RPMI7951 (cell line): ENCODE measurements at regions not wholly inside any gene's neighbourhood (a gene's known extent, or its start where the extent isn't known, plus 50 kb on each side); places are given as distances from the start of the nearest gene placed in this dataset.
"Not testable (repeated sequence)": the region's sequence is repeated elsewhere in the genome, so short reads cannot be mapped to it uniquely, and the experiment has no call there.

Source experiments
- DNase-seq: peaks from one replicate; pipeline ENCODE4 v3.0.0-alpha.2; 2012; ENCODE audit warnings: low read depth

DNA sequence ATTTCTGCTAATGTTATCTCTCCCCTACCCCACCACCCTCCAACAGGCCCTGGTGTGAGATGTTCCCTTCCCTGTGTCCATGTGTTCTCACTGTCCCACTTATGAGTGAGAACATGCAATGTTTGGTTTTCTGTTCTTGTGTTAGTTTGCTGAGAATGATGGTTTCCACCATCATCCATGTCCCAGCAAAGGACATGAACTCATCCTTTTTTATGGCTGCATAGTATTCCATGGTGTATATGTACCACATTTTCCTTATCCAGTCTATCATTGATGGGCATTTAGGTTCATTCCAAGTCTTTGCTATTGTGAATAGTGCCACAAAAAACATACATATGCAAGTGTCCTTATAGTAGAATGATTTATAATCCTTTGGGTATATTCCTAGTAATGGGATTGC is 104.5 kb downstream of the ZNF33B start:
- not testable (repeated sequence) for DNase-seq

DNA sequence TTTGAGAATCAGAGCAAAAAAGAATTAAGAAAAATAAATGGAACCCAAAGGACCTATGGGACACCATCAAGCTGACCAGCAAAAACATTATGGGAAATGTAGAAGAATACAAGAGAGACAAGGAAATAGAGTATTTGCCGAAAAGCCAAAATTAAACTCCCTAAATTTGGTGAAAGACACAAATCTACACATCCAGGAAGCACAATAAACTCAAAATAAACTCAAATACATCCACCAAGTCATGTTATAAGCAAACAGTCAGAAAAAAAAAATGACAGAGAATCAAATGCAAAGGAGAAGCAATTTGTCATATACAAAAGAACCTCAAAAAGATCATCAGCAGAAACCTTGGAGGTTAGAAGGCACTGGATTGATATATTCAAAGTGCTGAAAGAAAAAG is 105.4 kb downstream of the ZNF33B start:
- no peak for DNase-seq

DNA sequence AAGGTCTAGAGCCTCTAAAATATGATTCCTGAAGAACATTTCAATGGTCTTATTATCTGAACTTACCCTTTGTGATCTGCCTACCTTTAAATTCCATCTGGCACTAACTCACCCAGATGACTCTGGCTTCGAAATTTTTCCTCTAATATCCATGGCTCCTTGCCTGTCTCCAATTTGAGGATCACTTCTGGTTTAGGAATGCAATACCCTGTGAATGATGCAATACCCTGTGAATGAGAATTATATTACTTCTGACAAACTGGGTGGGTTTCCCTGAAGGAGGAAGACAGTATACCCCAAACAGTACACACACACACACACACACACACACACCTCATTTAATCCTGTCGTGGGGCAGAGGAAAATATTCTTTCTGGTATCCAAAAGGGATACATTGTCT is 115.3 kb downstream of the ZNF33B start:
- DNase-seq, result no peak

DNA sequence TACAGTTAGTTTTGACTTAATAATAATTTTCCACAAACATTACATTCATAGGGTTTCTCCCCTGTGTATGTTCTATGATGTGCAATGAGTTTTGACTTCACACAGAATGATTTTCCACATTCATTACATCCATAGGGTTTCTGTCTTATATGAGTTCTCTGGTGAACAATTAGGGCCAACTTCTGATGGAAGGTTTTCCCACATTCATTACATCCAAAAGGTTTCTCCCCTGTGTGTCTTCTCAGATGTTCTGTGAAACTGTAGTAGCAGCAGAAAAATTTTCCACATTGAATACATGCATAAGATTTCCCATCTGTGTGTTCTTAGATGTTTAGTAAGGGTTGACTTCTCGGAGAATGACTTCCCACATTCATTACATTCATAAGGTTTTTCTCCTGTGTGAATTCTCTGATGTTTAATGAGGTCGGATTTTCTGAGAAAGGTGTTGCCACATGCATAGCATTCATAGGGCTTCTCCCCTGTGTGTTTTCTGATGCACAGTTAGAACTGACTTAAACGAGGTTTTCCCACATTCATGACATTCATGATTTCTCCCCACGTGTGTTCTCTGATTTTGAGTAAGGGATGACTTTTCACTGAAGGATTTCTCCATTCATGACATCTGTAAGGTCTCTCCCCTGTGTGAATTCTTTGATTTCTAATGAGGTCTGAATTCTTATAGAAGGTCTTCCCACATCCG is 118.5 kb downstream of the ZNF33B start:
- no peak for DNase-seq

DNA sequence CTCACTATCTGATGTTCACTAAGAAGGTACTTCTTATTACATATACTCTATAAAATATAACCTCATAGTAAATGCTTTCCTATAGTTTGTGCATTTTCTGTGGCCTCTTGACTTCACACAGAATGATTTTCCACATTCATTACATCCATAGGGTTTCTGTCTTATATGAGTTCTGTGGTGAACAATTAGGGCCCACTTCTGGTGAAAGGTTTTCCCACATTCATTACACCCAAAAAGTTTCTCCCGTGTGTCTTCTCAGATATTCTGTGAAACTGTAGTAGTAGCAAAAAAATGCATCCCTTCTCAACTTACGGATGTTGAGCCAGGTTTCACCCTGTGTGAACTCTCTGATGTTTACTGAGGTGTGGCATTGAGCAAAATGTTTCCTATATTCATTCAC is 119.3 kb downstream of the ZNF33B start:
- DNase-seq, result no peak

DNA sequence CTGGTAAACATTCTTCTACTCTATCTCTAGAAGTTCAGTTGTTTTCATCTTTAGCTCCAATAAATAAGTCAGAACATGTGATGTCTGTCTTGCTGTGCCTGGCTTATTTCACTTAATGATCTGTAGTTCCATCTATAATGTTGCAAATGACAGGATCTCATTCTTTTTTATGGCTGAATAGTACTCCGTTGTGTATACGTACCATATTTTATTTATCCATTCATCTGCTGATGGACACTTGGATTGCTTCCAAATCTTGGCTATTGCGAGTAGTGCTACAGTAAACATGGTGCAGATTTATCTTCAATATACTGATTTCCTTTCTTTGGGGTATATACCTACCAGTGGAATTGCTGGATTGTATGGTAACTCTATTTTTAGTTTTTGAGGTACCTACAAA is 124.4 kb downstream of the ZNF33B start:
- DNase-seq, result no peak

DNA sequence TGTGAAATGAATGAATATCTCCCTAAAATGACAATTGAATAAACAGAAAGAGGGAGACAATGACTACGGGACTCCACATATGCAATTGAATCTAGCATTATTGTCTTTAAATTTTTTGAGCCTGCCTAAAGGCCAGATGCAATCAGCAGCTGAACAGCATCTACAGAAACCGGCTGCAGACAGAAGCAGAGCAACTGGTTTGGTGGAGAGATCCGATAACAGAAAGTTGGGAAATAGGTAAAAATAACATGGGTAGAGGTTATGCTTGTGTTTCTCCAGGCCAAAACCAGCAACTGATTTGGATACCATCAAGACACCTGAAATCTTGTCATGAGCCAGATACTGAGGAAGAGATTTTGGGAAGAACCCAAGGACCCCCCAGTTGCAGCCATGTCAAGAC is 146.6 kb downstream of the ZNF33B start:
- DNase-seq, result no peak

DNA sequence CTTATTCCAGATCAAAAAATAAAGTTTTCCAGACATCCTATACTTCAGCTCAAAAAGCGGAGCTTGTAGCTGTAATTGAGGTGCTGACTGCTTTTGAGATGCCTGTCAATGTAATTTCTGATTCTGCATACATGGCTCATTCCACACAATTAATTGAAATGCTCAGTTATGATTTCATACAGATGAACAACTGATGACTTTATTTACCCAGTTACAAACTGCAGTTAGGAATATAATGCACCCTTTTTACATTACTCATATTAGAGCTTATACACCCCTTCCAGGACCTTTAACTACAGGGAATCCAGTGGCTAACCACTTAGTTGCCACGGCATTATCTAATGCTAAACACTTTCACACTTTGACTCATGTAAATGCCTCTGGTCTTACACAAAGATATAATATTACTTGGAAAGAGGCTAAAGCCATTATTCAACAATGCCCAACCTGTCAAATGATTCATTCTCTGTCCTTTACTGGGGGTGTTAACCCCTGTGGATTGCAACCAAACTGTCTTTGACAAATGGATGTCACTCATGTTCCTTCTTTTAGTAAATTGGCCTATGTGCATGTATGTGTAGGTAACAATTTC is 147.3 kb downstream of the ZNF33B start:
- DNase-seq, result peak; percentile 18

DNA sequence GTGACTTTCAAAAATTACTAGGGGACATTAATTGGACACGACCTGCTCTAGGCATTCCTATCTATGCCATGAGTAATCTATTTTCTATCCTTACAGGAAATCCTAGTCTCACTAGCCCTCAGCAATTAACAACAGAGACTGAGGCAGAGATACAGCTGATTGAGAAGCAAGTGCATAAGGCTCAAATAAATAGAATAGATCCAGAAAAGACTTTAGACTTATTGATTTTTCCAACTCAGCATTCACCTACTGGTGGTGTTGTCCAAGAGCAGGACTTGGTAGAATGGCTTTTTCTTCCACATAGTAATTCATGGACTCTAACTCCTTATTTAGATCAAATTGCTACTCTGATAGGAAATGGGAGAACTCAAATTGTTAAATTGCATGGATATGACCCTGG is 148.0 kb downstream of the ZNF33B start:
- no peak for DNase-seq

DNA sequence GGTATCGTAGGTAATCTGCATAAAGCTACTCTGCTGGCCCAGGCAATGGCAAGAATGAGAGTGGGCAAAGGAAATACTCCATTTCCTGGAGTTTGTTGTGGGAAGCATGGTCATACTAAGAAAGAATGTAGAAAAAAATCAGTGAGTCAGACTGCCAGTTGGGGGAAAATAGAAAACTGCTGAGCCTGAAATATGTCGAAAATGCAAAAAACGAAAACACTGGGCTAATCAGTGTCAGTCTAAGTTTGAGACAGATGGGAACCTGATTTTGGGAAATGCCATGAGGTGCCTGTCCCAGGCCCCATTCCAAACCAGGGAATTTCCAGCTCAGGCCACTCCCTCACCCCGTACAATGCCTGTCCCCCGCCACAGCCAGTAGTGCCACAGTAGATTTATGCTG is 150.0 kb downstream of the ZNF33B start:
- DNase-seq, result peak; percentile 43

DNA sequence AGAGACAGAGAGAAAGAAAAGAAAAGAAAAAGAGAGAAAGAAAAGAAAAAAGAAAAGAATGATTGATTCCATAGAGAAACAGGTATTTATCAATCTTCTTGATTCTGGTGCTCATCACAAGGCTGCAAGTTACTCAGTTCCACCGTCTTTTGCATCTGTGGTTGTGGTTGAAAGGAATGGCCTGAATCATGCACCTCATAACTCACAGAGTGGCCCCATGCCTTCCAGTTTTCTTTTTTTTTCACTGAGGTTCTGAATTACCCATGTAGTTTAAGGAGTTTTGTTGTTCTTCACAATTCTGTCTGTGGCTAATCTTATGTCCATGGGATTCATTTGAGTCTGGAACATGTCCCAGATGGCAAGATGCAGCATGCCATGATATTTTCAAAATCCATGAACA is 156.0 kb downstream of the ZNF33B start:
- DNase-seq, result no peak

DNA sequence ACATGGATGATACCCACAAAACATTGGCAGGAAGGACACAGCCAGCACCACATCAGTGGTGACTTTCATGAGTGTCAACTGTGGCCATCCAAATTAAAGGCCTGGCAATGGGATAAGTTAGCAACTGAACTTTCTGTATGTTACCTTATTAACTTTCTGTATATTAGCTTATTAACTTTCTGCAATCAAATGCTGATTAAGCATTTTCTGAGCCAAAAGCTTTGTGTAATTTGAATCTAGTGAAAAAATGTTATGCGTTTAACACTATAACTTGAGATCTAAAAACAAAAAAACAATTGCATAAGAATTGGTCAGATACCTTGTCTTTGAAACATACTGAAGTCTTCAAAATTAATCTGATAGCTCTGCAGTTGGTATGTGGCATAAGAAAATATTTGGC is 159.3 kb downstream of the ZNF33B start:
- no peak for DNase-seq

DNA sequence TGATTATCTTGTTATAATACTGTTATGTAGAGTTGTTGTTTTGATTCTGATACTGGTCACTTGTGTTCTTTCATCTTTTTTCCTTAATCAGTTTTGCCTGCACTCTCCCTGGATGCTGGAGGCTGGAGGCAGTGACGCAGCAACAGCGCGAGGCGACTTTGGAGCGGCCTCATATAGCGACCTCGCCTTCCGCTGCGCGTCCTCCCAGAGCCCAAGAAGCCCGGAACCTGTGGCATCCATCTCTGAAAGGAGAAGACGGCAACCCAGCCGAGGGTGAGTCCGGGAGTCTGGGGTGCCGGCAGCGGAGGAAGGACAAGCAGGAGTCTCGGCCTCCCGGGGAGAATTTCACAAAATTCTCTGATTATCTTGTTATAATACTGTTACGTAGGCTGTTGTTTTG is 161.2 kb downstream of the ZNF33B start:
- DNase-seq, result no peak

DNA sequence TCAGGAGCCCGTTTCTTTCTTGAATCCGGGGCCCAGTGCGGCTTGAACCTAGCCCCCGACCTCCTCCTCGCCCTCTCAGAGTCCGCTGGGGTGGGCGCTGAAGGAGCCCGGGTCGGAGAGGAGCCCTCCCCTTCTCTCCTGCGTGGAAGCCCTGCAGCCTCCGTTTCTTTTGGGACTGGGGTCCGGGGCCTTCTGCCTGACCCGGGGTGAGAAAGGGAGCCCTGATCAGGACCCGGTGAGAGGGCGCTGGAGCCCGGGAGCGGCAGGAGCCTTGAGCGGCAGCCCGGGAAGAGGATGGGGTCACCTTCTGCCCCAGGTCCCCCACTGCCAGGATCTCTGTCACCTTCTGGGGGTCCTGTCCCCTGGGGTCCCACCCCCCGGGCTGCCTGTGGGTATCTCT is 162.3 kb downstream of the ZNF33B start:
- DNase-seq, result no peak

DNA sequence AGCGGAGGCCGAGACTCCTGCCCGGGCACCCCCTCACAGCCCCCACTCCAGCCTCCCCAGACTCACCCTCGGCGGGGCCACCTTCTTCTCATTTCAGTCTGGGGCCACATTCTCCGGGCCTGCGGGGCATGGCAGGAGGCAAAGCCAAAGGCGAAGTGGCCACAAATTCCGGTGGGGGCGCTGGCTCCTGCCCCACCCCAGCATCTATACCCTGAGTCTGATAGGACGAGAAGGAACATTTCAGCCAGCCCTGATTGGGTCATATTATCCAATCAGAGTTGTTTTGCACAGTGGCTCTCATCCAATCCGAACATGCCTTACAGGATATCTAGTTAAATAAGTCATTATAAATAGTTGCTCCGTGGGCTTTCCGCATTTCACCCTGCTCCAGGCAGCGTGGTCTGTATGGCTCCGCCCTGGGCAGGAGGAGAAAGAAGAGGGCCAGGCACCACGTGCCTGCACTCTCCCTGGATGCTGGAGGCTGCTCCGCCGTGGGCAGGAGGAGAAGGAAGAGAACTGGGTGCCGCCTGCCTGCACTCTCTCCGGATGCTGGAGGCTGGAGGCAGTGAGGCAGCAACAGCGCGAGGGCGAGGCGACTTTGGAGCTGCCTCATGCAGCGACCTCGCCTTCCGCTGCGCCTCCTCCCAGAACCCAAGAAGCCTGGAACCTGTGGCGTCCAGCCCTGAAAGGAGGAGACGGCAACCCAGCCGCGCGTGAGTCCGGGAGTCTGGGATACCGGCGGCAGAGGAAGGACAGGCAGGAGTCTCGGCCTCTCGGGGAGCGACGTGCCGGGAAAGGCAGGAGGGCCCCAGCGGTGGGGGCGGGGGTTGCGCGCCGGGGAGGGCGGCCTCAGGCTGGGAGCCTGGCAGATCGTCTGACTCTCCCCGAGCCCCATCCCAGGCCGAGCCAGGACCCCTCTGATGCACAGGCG is 162.9 kb downstream of the ZNF33B start:
- DNase-seq, result peak; percentile 97

DNA sequence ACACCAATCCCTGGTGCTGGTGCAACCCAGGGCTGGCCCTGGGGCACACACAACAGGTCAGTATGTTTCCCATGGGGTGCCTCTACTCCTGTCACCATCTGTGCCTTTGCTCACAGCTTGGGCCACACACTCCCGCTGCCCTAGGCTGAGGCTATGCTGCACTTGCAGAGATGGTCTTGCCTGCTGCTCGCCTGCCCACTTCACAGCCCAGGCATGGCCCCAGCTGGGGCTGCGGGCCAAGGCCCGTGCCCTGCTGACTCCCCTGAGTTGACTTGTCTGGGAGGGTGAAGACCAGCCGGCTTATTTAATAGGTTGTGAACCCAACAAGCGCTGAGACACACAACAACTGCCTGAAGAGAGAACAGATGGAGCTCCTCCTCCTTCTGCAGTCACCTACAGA is 184.1 kb downstream of the ZNF33B start:
- no peak for DNase-seq

DNA sequence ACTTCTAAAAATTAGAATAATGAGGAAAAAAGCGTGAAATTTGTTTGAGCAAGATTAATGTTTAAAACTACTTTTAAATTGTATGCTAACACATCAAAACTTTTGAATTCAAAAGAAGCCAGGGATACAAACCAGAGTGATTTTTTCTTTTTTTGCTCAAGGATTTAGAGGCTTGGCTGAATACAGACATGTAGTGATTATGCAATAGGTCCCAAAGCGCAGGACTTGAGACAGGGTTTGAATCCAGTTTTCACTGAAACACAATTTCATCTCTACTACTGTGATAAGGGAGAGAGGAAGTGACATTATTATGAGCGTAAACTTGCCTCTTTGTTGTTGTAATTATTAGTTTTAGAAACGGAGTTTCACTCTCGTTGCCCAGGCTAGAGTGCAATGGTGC is 207.3 kb downstream of the ZNF33B start:
- DNase-seq, result no peak

DNA sequence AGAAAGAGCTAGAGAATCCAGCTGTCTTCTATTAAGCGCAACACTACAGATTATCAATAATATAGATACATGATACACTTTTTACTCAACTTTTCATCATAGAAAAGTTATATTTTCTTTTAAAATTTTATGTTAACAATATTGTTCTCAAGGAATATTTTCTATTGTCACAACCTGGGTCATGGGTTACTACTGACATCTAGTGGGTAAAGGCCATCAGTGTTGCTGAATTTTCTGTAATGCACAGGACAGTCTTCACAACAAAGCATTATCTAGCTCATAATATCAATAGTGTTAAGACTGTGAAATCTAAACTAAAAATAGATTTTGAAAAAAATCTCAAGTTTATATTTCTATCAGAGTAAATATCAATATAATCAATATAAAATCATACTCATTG is 209.8 kb downstream of the ZNF33B start:
- DNase-seq, result peak; percentile 9

DNA sequence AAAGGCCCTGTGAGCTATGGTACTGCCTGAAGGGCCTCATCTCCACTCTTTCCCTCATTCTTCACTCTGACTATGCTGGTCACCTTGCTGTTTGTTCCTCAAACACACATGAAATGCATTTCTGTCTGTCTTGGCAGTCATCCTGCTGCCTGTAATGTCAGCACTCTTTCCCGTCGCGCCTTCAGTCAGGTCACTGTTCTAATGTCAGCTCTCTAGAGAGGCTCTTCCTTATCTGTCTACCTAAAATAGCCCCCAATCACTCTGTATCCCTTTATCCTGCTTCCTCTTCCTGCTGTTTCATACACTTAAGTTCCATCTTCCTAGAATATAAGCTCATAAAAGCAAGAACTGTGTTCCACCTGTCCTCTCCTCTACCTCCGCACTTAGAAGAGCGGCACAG is 215.5 kb downstream of the ZNF33B start:
- DNase-seq, result no peak

DNA sequence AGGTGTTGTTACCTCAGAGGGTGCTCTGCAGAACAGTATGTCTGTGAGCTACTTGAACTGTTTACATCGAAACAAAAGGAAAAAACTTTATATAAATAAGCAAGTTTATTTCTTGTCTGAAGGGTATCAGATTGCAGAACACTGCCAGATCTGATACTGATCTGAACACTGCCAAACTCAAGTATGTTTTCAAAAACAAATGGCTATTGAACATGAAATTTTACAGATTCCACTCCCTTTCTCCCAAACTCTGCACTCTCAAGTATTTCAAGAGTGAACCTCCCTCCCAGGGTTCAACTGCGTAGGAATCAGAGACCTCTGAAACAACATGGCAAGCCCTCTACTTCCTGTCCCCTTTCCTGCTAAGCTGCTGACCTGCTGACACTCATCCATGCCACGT is 216.6 kb downstream of the ZNF33B start:
- no peak for DNase-seq

DNA sequence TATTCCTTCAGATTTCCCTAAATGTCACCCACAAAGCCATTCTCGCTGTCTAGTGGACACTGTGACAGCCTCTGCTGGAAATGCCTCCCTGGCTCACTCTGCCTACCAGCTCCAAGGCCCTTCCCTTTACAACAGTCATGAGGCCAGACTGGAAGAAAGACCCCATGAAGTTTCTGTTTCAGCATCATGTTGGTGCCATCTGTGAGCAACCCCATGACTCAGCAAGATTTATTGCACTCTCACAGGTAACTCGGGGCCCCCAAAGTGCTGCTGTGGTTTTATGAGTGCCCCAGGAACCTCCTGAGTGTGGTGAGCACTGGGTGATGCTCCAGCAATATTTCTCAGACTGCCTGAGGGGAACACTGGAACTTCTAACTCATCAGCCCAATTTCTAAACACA is 218.6 kb downstream of the ZNF33B start:
- peak; percentile 33 for DNase-seq

DNA sequence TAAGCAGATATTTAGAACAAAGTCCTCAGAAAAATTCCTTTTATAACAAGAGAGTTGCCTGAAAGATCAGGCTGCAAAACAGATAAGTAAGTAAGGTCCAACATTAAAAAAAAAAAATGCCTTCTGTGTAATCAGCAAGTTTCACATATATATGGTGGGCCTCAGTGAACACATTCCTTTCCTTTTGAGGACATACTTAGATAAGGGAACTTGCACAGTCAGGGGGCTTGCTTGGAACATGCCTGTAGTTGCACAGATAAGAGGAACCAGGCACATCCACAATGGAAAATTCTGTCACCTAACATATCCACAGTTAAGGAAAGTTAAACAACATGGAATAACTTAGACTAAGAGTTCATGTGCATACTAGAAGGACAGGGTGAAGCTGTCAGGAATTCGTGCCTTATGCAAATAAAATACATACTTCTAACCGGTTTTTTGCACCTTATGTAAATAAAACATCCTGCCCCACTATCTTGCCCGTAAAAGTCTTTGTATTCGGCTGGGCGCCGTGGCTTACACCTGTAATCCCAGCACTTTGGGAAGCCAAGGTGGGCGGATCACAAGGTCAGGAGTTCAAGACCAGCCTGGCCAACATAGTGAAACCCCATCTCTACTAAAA is 257.3 kb downstream of the ZNF33B start:
- no peak for DNase-seq
